ENCODE measurements at regions not wholly inside any gene's neighbourhood (a gene's known extent, or its start where the extent isn't known, plus 50 kb on each side); places are given as distances from the start of the nearest gene placed in this dataset.

GRCh38 chr7:145009876-145010275 lies 174.0 kb upstream of the TPK1 start:
- Mint-ChIP-seq H3K4me1 (no peaks in the 10 kb centered on the region), H3K27ac (no peak overlapping the region), H3K36me3 (ENCODE audit: low read depth) (no peaks in the 10 kb centered on the region), H3K9me3 (no peaks in the 10 kb centered on the region), H3K27me3 (no peaks in the 10 kb centered on the region), H3K4me3 (no peak overlapping the region)
- ChIA-PET POLR2A (no interaction called here), CTCF (no interaction called here)
- DNase-seq = no peak

- ChIA-PET CTCF (no interaction called here), POLR2A (no interaction called here)
- H3K4me3 Mint-ChIP-seq = no peak overlapping the region
- no peaks in the 10 kb centered on the region for H3K27me3 Mint-ChIP-seq
- H3K36me3 Mint-ChIP-seq (ENCODE audit: low read depth) = no peaks in the 10 kb centered on the region
- H3K27ac Mint-ChIP-seq = no peak overlapping the region
- H3K9me3 Mint-ChIP-seq = peaks cover 5% of the 10 kb centered on the region
- no peaks in the 10 kb centered on the region for H3K4me1 Mint-ChIP-seq
- no peak for DNase-seq
Measured at GRCh38 chr7:145005601-145006000, 169.7 kb upstream of the TPK1 start.

GRCh38 chr7:144997512-144997911 lies 161.7 kb upstream of the TPK1 start:
- no peak for DNase-seq
- Mint-ChIP-seq H3K4me1 (peaks cover 6% of the 10 kb centered on the region), H3K4me3 (no peak overlapping the region), H3K9me3 (peaks cover 18% of the 10 kb centered on the region), H3K27ac (no peak overlapping the region), H3K27me3 (no peaks in the 10 kb centered on the region), H3K36me3 (ENCODE audit: low read depth) (no peaks in the 10 kb centered on the region)
- ChIA-PET POLR2A (no interaction called here), CTCF (no interaction called here)

GRCh38 chr7:144995495-144995894 lies 159.6 kb upstream of the TPK1 start:
- Mint-ChIP-seq H3K27ac (no peak overlapping the region), H3K27me3 (no peaks in the 10 kb centered on the region), H3K36me3 (ENCODE audit: low read depth) (no peaks in the 10 kb centered on the region), H3K4me3 (no peak overlapping the region), H3K4me1 (peaks cover 6% of the 10 kb centered on the region), H3K9me3 (peaks cover 15% of the 10 kb centered on the region)
- no peak for DNase-seq
- POLR2A ChIA-PET = no interaction called here
- CTCF ChIA-PET = no interaction called here

GRCh38 chr7:144991041-144991440 lies 155.2 kb upstream of the TPK1 start:
- no peak for DNase-seq
- no peak overlapping the region for H3K27ac Mint-ChIP-seq
- no peaks in the 10 kb centered on the region for H3K27me3 Mint-ChIP-seq
- ChIA-PET POLR2A (no interaction called here), CTCF (no interaction called here)
- peaks cover 8% of the 10 kb centered on the region for H3K9me3 Mint-ChIP-seq
- no peaks in the 10 kb centered on the region for H3K36me3 Mint-ChIP-seq (ENCODE audit: low read depth)
- peaks cover 6% of the 10 kb centered on the region for H3K4me1 Mint-ChIP-seq
- H3K4me3 Mint-ChIP-seq = no peak overlapping the region

- Mint-ChIP-seq H3K4me1 (no peaks in the 10 kb centered on the region), H3K36me3 (ENCODE audit: low read depth) (no peaks in the 10 kb centered on the region), H3K9me3 (no peaks in the 10 kb centered on the region), H3K4me3 (no peak overlapping the region), H3K27me3 (no peaks in the 10 kb centered on the region), H3K27ac (no peak overlapping the region)
- POLR2A ChIA-PET = no interaction called here
- no peak for DNase-seq
- CTCF ChIA-PET = no interaction called here
Measured at GRCh38 chr7:144987686-144988085, 151.8 kb upstream of the TPK1 start.

- Mint-ChIP-seq H3K27me3 (no peaks in the 10 kb centered on the region), H3K4me1 (no peaks in the 10 kb centered on the region), H3K4me3 (no peak overlapping the region), H3K27ac (no peak overlapping the region), H3K36me3 (ENCODE audit: low read depth) (no peaks in the 10 kb centered on the region), H3K9me3 (no peaks in the 10 kb centered on the region)
- DNase-seq = no peak
- CTCF ChIA-PET = no interaction called here
- POLR2A ChIA-PET = no interaction called here
Measured at GRCh38 chr7:144982133-144982532, 146.3 kb upstream of the TPK1 start.

- Mint-ChIP-seq H3K4me1 (no peaks in the 10 kb centered on the region), H3K4me3 (no peak overlapping the region), H3K9me3 (no peaks in the 10 kb centered on the region), H3K27me3 (no peaks in the 10 kb centered on the region), H3K27ac (no peak overlapping the region), H3K36me3 (ENCODE audit: low read depth) (no peaks in the 10 kb centered on the region)
- POLR2A ChIA-PET = no interaction called here
- CTCF ChIA-PET = no interaction called here
- DNase-seq = no peak
Measured at GRCh38 chr7:144975882-144976281, 140.0 kb upstream of the TPK1 start.

- no peak overlapping the region for H3K4me3 Mint-ChIP-seq
- no peak for DNase-seq
- H3K27me3 Mint-ChIP-seq = no peaks in the 10 kb centered on the region
- no peaks in the 10 kb centered on the region for H3K36me3 Mint-ChIP-seq (ENCODE audit: low read depth)
- no peak overlapping the region for H3K27ac Mint-ChIP-seq
- CTCF ChIA-PET = interaction anchor here (1.2 kb wide), 1 partner anchor 20 kb away, joined by 5 read pairs; no protein-coding TSS in a partner anchor
- H3K4me1 Mint-ChIP-seq = no peaks in the 10 kb centered on the region
- no peaks in the 10 kb centered on the region for H3K9me3 Mint-ChIP-seq
- POLR2A ChIA-PET = no interaction called here
Measured at GRCh38 chr7:144969787-144970186, 133.9 kb upstream of the TPK1 start.

GRCh38 chr7:144960763-144961162 lies 124.9 kb upstream of the TPK1 start:
- ChIA-PET POLR2A (no interaction called here), CTCF (no interaction called here)
- no peaks in the 10 kb centered on the region for H3K9me3 Mint-ChIP-seq
- no peak overlapping the region for H3K27ac Mint-ChIP-seq
- no peaks in the 10 kb centered on the region for H3K36me3 Mint-ChIP-seq (ENCODE audit: low read depth)
- no peak overlapping the region for H3K4me3 Mint-ChIP-seq
- no peaks in the 10 kb centered on the region for H3K27me3 Mint-ChIP-seq
- H3K4me1 Mint-ChIP-seq = no peaks in the 10 kb centered on the region
- DNase-seq = no peak

GRCh38 chr7:144957998-144958397 lies 122.1 kb upstream of the TPK1 start:
- no peaks in the 10 kb centered on the region for H3K27me3 Mint-ChIP-seq
- no peak overlapping the region for H3K27ac Mint-ChIP-seq
- H3K36me3 Mint-ChIP-seq (ENCODE audit: low read depth) = no peaks in the 10 kb centered on the region
- no peaks in the 10 kb centered on the region for H3K4me1 Mint-ChIP-seq
- DNase-seq = no peak
- CTCF ChIA-PET = no interaction called here
- POLR2A ChIA-PET = no interaction called here
- H3K4me3 Mint-ChIP-seq = no peak overlapping the region
- H3K9me3 Mint-ChIP-seq = no peaks in the 10 kb centered on the region

- CTCF ChIA-PET = no interaction called here
- POLR2A ChIA-PET = no interaction called here
- Mint-ChIP-seq H3K27me3 (no peaks in the 10 kb centered on the region), H3K9me3 (no peaks in the 10 kb centered on the region), H3K36me3 (ENCODE audit: low read depth) (no peaks in the 10 kb centered on the region), H3K27ac (no peak overlapping the region), H3K4me1 (no peaks in the 10 kb centered on the region), H3K4me3 (no peak overlapping the region)
- no peak for DNase-seq
Measured at GRCh38 chr7:144955422-144955821, 119.6 kb upstream of the TPK1 start.

- POLR2A ChIA-PET = no interaction called here
- Mint-ChIP-seq H3K4me3 (no peak overlapping the region), H3K36me3 (ENCODE audit: low read depth) (no peaks in the 10 kb centered on the region), H3K9me3 (peaks cover 2% of the 10 kb centered on the region), H3K4me1 (no peaks in the 10 kb centered on the region), H3K27ac (no peak overlapping the region), H3K27me3 (no peaks in the 10 kb centered on the region)
- no peak for DNase-seq
- CTCF ChIA-PET = no interaction called here
Measured at GRCh38 chr7:144941127-144941526, 105.3 kb upstream of the TPK1 start.

GRCh38 chr7:144937199-144937598 lies 101.3 kb upstream of the TPK1 start:
- Mint-ChIP-seq H3K36me3 (ENCODE audit: low read depth) (no peaks in the 10 kb centered on the region), H3K4me3 (no peak overlapping the region), H3K4me1 (no peaks in the 10 kb centered on the region), H3K9me3 (peaks cover 2% of the 10 kb centered on the region), H3K27ac (no peak overlapping the region), H3K27me3 (no peaks in the 10 kb centered on the region)
- no peak for DNase-seq
- CTCF ChIA-PET = no interaction called here
- POLR2A ChIA-PET = no interaction called here

- CTCF ChIA-PET = no interaction called here
- POLR2A ChIA-PET = no interaction called here
Measured at GRCh38 chr7:144936314-144936713, 100.5 kb upstream of the TPK1 start.

More at GRCh38 chr7:144936314-144936713, 100.5 kb upstream of the TPK1 start:
- Mint-ChIP-seq H3K9me3 (peaks cover 2% of the 10 kb centered on the region), H3K36me3 (ENCODE audit: low read depth) (no peaks in the 10 kb centered on the region), H3K27me3 (no peaks in the 10 kb centered on the region), H3K4me3 (no peak overlapping the region), H3K27ac (no peak overlapping the region), H3K4me1 (no peaks in the 10 kb centered on the region)
- no peak for DNase-seq

All from activated CD4-positive, alpha-beta T cell treated with anti-CD3 and anti-CD28 coated beads, Interleukin-2, amount 10 ng/mL, durations not matched to agents 7 days and 5 days (primary cell).